ENCODE measurements at regions not wholly inside any gene's neighbourhood (a gene's known extent, or its start where the extent isn't known, plus 50 kb on each side); places are given as distances from the start of the nearest gene placed in this dataset.

DNA sequence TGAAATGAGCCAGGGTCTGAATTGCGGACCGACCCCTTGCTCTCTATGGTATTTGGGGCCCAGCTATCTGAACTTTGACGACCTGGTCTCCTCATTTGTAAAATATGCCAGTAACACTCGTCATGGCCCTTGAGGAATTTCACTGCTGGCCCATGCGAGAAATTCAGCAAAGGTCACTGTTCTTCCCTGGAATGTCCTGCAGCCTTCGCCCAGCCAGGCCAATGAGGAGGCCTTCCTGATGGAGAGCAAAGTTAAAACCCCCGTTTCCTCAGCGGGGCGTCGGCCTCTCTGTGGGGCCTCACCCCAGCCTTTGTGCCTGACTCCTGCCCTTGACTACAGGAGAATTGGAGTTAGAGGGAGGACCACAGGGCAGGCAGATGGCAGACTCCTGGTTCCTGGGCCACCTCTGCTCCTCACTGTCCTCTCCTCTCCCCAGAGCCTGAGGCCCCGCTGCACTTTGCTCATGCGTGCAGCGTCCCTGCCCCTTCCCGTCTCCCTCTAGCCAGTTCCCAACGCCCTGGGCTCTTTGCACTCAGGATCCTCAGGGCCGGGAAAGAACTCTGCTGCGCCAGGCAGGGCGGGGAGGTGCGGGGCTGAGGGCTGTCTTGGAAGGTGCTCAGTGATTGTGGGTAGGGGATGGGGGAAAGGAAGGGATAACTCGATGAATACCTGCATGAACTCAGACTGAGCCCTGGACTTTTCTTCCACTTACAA lies 257.0 kb upstream of the RAB6C start:
- TF ChIP-seq SPI1 (IDR thresholded peaks at IDR 0.05; ENCODE audit: borderline replicate concordance, low read depth), result no peak
- TF ChIP-seq, protein P1, sequence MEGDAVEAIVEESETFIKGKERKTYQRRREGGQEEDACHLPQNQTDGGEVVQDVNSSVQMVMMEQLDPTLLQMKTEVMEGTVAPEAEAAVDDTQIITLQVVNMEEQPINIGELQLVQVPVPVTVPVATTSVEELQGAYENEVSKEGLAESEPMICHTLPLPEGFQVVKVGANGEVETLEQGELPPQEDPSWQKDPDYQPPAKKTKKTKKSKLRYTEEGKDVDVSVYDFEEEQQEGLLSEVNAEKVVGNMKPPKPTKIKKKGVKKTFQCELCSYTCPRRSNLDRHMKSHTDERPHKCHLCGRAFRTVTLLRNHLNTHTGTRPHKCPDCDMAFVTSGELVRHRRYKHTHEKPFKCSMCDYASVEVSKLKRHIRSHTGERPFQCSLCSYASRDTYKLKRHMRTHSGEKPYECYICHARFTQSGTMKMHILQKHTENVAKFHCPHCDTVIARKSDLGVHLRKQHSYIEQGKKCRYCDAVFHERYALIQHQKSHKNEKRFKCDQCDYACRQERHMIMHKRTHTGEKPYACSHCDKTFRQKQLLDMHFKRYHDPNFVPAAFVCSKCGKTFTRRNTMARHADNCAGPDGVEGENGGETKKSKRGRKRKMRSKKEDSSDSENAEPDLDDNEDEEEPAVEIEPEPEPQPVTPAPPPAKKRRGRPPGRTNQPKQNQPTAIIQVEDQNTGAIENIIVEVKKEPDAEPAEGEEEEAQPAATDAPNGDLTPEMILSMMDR (IDR thresholded peaks at IDR 0.05; ENCODE audit: insufficient read depth, low read length), result no peak
- TF ChIP-seq POLR2AphosphoS5 (IDR thresholded peaks at IDR 0.05; ENCODE audit: low read depth), result no peak
- TF ChIP-seq, protein P2, sequence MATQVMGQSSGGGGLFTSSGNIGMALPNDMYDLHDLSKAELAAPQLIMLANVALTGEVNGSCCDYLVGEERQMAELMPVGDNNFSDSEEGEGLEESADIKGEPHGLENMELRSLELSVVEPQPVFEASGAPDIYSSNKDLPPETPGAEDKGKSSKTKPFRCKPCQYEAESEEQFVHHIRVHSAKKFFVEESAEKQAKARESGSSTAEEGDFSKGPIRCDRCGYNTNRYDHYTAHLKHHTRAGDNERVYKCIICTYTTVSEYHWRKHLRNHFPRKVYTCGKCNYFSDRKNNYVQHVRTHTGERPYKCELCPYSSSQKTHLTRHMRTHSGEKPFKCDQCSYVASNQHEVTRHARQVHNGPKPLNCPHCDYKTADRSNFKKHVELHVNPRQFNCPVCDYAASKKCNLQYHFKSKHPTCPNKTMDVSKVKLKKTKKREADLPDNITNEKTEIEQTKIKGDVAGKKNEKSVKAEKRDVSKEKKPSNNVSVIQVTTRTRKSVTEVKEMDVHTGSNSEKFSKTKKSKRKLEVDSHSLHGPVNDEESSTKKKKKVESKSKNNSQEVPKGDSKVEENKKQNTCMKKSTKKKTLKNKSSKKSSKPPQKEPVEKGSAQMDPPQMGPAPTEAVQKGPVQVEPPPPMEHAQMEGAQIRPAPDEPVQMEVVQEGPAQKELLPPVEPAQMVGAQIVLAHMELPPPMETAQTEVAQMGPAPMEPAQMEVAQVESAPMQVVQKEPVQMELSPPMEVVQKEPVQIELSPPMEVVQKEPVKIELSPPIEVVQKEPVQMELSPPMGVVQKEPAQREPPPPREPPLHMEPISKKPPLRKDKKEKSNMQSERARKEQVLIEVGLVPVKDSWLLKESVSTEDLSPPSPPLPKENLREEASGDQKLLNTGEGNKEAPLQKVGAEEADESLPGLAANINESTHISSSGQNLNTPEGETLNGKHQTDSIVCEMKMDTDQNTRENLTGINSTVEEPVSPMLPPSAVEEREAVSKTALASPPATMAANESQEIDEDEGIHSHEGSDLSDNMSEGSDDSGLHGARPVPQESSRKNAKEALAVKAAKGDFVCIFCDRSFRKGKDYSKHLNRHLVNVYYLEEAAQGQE (IDR thresholded peaks at IDR 0.05; ENCODE audit: insufficient replicate concordance, low read depth), result no peak
- no peak for TF ChIP-seq GABPA (IDR thresholded peaks at IDR 0.05; ENCODE audit: low read depth)
- no peak overlapping the region for H3K27ac ChIP-seq (replicated peaks)
- no peak for DNase-seq (ENCODE audit: low read depth in 1 of 2, low spot score in 1 of 2)
- no peaks in the 10 kb centered on the region for H3K27me3 ChIP-seq (ENCODE audit: insufficient read depth, poor library complexity, severe bottlenecking)
- no peak overlapping the region for H3K4me3 ChIP-seq (replicated peaks; ENCODE audit: insufficient read depth, low read length)

DNA sequence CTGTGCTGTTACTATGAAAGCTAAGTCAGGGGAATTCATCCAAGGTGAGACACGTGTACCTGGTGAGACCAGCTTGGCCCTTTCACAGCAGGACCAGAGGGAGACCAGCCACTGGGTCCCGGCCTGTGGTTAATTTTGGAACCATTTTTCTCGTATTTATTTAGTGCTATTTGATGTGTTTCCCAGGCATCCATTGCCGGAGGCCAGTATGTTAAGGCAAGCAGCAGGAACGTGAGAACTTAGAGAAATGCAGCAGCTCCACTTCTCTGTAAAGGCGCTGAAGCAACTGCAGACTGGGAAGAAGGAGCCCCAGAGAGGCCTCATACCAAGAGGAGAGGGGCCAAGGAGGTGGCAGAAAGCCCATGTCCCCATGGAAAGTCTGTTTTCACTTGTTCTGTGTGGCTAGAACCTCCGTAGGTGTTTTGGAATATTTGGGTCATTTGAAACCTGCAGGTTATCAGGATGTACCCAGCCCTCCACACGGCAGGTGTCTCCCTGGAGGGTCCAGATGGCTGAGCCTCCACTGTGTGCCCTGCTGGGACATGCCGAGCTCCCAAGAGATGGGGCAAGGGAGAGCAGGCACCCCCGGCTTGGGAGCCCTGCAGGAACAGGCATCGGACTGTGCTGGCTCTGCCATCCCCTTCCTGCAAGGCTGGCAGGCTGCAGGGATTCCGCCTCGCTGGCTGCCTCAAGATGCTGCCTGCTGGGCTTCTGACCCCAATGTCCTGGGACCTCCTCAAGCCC lies 256.0 kb upstream of the RAB6C start:
- no peak overlapping the region for H3K4me3 ChIP-seq (replicated peaks; ENCODE audit: insufficient read depth, low read length)
- TF ChIP-seq GABPA (IDR thresholded peaks at IDR 0.05; ENCODE audit: low read depth) (no peak), POLR2AphosphoS5 (IDR thresholded peaks at IDR 0.05; ENCODE audit: low read depth) (no peak), SPI1 (IDR thresholded peaks at IDR 0.05; ENCODE audit: borderline replicate concordance, low read depth) (no peak)
- TF ChIP-seq, protein P2 (IDR thresholded peaks at IDR 0.05; ENCODE audit: insufficient replicate concordance, low read depth), result no peak
- TF ChIP-seq, protein P1 (IDR thresholded peaks at IDR 0.05; ENCODE audit: insufficient read depth, low read length), result no peak
- DNase-seq (ENCODE audit: low read depth in 1 of 2, low spot score in 1 of 2), result no peak
- H3K27me3 ChIP-seq (ENCODE audit: insufficient read depth, poor library complexity, severe bottlenecking), result no peaks in the 10 kb centered on the region
- H3K27ac ChIP-seq (replicated peaks), result no peak overlapping the region

DNA sequence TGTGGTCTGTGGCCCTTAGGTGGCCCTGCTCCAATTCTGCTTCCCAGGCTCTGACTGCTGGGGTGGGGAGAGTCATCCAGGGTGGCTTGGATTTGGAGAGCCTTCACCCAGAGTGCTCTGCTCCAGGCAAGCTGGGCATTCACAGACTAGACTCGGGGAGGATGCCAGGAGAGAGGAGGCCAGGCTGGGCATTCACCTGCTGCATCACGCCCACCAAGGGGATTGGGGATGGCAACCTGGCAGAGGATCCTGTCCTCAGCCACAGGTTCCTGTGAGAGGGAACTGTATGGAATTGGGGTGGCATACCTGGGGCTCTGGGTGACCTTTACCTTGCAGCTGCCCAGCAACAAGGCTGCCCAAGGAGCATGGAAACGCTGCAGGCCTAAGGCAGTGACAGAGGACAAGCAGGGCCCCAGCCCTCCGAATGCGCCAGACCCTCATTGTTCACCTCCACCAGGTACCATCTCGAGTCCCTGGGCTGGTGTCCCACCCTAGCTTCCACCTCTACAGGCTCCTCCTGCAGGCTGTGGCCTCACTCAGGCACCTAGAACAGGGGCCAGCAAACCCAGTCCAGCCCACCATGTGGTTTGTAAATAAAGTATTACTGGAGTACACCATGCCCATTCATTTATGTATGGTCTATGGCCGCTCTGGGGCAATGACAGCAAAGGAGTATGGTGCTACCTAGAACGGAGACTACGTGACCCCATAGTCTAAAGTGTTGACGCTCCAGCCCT lies 255.3 kb upstream of the RAB6C start:
- no peak overlapping the region for H3K27ac ChIP-seq (replicated peaks)
- TF ChIP-seq, protein P1 (IDR thresholded peaks at IDR 0.05; ENCODE audit: insufficient read depth, low read length), result no peak
- no peaks in the 10 kb centered on the region for H3K27me3 ChIP-seq (ENCODE audit: insufficient read depth, poor library complexity, severe bottlenecking)
- DNase-seq (ENCODE audit: low read depth in 1 of 2, low spot score in 1 of 2), result no peak
- no peak overlapping the region for H3K4me3 ChIP-seq (replicated peaks; ENCODE audit: insufficient read depth, low read length)

Data from HL-60 (cell line).